Uterus (tissue), 2 donors: ENCODE measurements at regions not wholly inside any gene's neighbourhood (a gene's known extent, or its start where the extent isn't known, plus 50 kb on each side); places are given as distances from the start of the nearest gene placed in this dataset.

Experiments used
- CTCF ChIP-seq, 4 experiments: fragments of 200-600 bp in 2 of 4; fragments of 450-650 bp in 2 of 4; sonication (generic) in 2 of 4; IDR thresholded peaks; one replicate each; pipeline ENCODE4 v1.5.1; 2016 to 2019; ENCODE audit warnings: antibody characterized with exemption in 4 of 4, mild to moderate bottlenecking in 2 of 4, moderate library complexity in 1 of 4
- POLR2A ChIP-seq, 2 donors: fragments of 450-650 bp; IDR thresholded peaks; one replicate each; pipeline ENCODE4 v1.6.1; 2016; ENCODE audit warnings: antibody characterized with exemption in 2 of 2, mild to moderate bottlenecking in 1 of 2, moderate library complexity in 1 of 2

- TF ChIP-seq POLR2A (IDR thresholded peaks at IDR 0.05) = no peak
- TF ChIP-seq CTCF (IDR thresholded peaks at IDR 0.05) = no peak
Measured at GRCh38 chr2:57674025-57674424, 372.6 kb upstream of the VRK2 start.
